ENCODE measurements at regions not wholly inside any gene's neighbourhood (a gene's known extent, or its start where the extent isn't known, plus 50 kb on each side); places are given as distances from the start of the nearest gene placed in this dataset.

GRCh38 chr6:95203153-95203754 is 374.1 kb upstream of the MANEA start:
- Histone ChIP-seq H3K4me2 (ENCODE audit: low read depth, low read length) (no peak overlapping the region), H3K36me3 (replicated peaks in 1 of 2; ENCODE audit: control insufficient read depth in 1 of 2, insufficient read depth in 2 of 2, low read length in 2 of 2) (no peaks in the 10 kb centered on the region), H3K27me3 (ENCODE audit: control insufficient read depth in 1 of 2, insufficient read depth in 2 of 2, low read length in 2 of 2) (no peaks in the 10 kb centered on the region), H3K27ac (ENCODE audit: extremely low read length, insufficient read depth, low read length) (no peak overlapping the region), H3K9me3 (ENCODE audit: low read length) (no peaks in the 10 kb centered on the region), H3K4me1 (ENCODE audit: insufficient read depth, low read length) (no peaks in the 10 kb centered on the region), H3K9ac (ENCODE audit: insufficient read depth, low read depth, low read length) (no peak overlapping the region), H2AFZ (ENCODE audit: low read length) (no peak overlapping the region), H3K79me2 (ENCODE audit: insufficient read depth, low read length) (no peaks in the 10 kb centered on the region), H3K4me3 (replicated peaks in 1 of 3; ENCODE audit: insufficient read depth in 1 of 3, low read depth in 2 of 3, low read length in 3 of 3) (no peak overlapping the region), H4K20me1 (ENCODE audit: insufficient read depth, low read length) (no peaks in the 10 kb centered on the region)
- in situ Hi-C loops (cut with HindIII; ENCODE audit: extremely low pct_ligation_motif_present, low pct_unique_long_range_greater_than_20kb), result no loop called here
- no TSS peak for BruUV-seq (replicated peaks)
- WGBS (ENCODE audit: low lambda C conversion rate), result 0% methylated on average over 2 of the region's 2 CpGs
- ChIA-PET POLR2A (no interaction called here), CTCF (ENCODE audit: low intra/inter-chr PET ratio, low total read pairs) (no interaction called here)
- ATAC-seq (peak; percentile 90), DNase-seq (ENCODE audit: low spot score) (peak; percentile 10), FAIRE-seq (no peak)
- intact Hi-C loops (cut with micrococcal nuclease; ENCODE audit: unreplicated experiment), result no loop called here
- no peak for TF ChIP-seq PREB (CRISPR knock-in tag; IDR thresholded peaks at IDR 0.05)
- TF ChIP-seq ZNF619 (CRISPR knock-in tag; IDR thresholded peaks at IDR 0.05), result no peak
- TF ChIP-seq ZNF337 (CRISPR knock-in tag; IDR thresholded peaks at IDR 0.05; ENCODE audit: borderline replicate concordance, low read depth), result no peak
- peak; percentile 73 for TF ChIP-seq HNRNPK (IDR thresholded peaks at IDR 0.05; ENCODE audit: low read depth, low read length, poor library complexity, severe bottlenecking)
- no peak for TF ChIP-seq GPN1 (CRISPR knock-in tag; IDR thresholded peaks at IDR 0.05; ENCODE audit: borderline replicate concordance)
- TF ChIP-seq CTCF (CRISPR knock-in tag; IDR thresholded peaks at IDR 0.05), result peak; percentile 55
- TF ChIP-seq NFKBIZ (CRISPR knock-in tag; IDR thresholded peaks at IDR 0.05), result no peak
- no peak for TF ChIP-seq FOXA3 (CRISPR knock-in tag; IDR thresholded peaks at IDR 0.05)
- no peak for TF ChIP-seq MNT (IDR thresholded peaks at IDR 0.05)
- no peak for TF ChIP-seq ZNF574 (CRISPR knock-in tag; IDR thresholded peaks at IDR 0.05)
- no peak for TF ChIP-seq ARHGAP35 (CRISPR knock-in tag; IDR thresholded peaks at IDR 0.05; ENCODE audit: borderline replicate concordance)
- TF ChIP-seq ZNF792 (CRISPR knock-in tag; IDR thresholded peaks at IDR 0.05), result no peak
- no peak for TF ChIP-seq SIX4 (CRISPR knock-in tag; IDR thresholded peaks at IDR 0.05)
- TF ChIP-seq ZNF263 (CRISPR knock-in tag; IDR thresholded peaks at IDR 0.05), result peak; percentile 77; the same call in 1 of the 2 replicates
- TF ChIP-seq GMEB2 (CRISPR knock-in tag; IDR thresholded peaks at IDR 0.05; ENCODE audit: low read depth), result no peak
- TF ChIP-seq ZNF850 (CRISPR knock-in tag; conservative IDR thresholded peaks at IDR 0.05), result no peak
- TF ChIP-seq EEA1 (CRISPR knock-in tag; IDR thresholded peaks at IDR 0.05; ENCODE audit: borderline replicate concordance), result no peak
